NCI-H69 (cell line): ENCODE measurements at regions not wholly inside any gene's neighbourhood (a gene's known extent, or its start where the extent isn't known, plus 50 kb on each side); places are given as distances from the start of the nearest gene placed in this dataset.
A peak's percentile ranks its signal among the peaks of the same experiment; 100 is the strongest.

Experiments
- DNase-seq: peaks from one replicate; lab custom pipeline; 2025; lab: John Stamatoyannopoulos, UW

GRCh38 chr6:23306251-23306950, 737.0 kb downstream of the HDGFL1 start:
- DNase-seq, result no peak

- no peak for DNase-seq
Measured at GRCh38 chr6:23307516-23307915, 738.1 kb downstream of the HDGFL1 start.

- DNase-seq, result no peak
Measured at GRCh38 chr6:23308166-23308565, 738.8 kb downstream of the HDGFL1 start.

GRCh38 chr6:23311211-23311610, 741.8 kb downstream of the HDGFL1 start:
- DNase-seq, result no peak

- no peak for DNase-seq
Measured at GRCh38 chr6:23316131-23316530, 746.8 kb downstream of the HDGFL1 start.

DNA sequence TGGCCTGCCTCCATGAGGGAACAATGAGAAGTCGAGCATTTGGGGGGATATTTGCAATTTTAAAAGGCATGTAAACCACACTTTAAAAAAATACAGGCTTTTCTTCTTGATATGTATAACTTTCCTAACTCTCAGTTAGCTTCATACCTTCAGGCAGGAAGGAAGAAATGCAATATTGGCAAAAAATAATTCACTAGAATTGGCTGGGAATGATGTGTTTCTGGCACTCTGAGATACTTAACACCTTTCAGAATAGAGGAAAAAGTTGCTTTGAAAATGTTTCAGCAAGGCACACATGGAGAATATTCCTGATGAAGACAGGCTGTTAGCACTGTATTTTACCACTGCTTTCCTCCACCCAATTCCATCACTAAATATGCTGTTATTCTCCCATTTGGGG, 747.6 kb downstream of the HDGFL1 start:
- DNase-seq, result no peak

DNA sequence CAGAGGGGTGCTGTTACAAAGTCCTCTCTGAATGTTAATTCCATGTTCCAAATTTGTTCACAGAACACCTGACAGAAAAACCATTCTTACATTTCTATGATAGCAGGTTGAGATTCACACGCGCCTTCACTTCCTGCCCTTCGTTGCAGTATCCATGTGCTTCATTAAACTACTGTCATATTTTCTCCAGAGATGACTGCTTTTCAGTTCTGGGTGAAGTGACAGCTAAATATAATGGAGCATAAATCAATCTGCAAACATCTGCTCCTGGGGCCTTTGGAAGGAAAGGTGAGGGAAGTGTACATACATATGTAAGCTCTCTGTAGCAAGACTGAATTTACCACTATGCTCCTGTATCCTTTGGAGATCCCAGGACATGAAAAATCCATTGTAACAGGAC, 750.2 kb downstream of the HDGFL1 start:
- DNase-seq, result peak; percentile 71

DNA sequence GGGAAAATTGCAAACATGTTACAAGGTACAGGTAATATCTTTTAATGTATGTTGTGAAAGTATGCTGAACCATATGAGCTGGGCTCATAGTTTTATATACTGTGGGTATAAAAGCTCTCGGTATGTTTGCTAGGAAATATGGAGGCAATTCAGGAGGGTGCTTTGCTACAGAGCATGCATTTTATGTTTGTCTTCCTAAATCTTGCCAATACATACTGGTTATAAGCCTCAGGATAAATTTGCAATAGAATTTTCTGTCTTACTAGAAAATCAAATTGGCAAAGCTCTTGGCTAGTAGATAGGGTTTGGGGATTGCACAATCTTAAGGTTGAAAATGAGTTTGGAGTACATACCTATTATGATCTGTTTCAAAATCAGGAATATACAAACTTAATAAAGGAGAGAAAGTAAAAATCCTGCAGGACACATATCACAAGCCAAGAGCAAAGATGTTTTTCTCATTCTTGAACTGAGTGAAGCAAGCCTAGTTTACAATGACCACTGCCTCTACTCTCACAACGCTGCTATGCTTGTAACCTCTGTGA, 751.2 kb downstream of the HDGFL1 start:
- DNase-seq, result no peak

DNA sequence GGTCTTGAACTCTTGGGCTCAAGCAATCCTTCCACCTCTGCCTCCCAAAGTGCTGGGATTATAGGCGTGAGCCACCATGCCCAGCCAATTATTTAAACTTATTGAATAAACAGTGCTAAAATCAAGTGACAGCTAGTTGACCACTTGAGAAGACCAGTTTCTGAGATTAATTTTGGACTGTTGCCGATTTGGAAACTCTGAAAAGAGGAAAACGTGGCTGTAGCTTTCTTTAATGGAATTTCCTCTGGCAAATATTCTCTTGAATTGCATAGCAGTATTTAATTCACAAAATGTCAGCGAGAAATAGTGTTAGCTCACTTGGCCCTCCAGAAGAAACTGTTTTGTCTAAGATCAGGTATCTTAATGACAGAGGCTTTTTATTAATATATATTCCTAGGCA, 754.5 kb downstream of the HDGFL1 start:
- no peak for DNase-seq

DNA sequence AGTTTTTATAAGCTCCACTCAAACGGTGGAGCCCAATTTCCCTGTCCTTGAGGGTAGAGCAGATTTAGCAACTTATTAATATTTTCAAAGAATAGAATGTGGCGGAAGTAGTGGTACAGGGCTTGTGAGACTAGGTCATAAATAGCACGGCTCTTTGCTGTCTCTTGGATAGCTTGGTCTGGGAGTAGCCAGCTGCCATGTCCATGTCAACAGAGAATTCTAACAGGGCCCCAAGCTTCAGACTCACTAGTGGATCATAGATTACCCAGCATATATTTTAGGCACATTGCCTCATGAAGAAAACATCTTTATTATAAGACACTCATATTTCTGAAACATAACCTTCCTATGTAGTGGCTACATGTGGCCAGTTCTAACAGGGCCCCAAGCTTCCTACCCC, 755.7 kb downstream of the HDGFL1 start:
- DNase-seq, result no peak

- no peak for DNase-seq
Measured at GRCh38 chr6:23327621-23328020, 758.3 kb downstream of the HDGFL1 start.

GRCh38 chr6:23329086-23329485, 759.7 kb downstream of the HDGFL1 start:
- peak; percentile 96 for DNase-seq

GRCh38 chr6:23330632-23331031, 761.3 kb downstream of the HDGFL1 start:
- DNase-seq, result no peak

- DNase-seq, result peak; percentile 61
Measured at GRCh38 chr6:23334360-23334759, 765.0 kb downstream of the HDGFL1 start.

- DNase-seq, result no peak
Measured at GRCh38 chr6:23335894-23336293, 766.5 kb downstream of the HDGFL1 start.

DNA sequence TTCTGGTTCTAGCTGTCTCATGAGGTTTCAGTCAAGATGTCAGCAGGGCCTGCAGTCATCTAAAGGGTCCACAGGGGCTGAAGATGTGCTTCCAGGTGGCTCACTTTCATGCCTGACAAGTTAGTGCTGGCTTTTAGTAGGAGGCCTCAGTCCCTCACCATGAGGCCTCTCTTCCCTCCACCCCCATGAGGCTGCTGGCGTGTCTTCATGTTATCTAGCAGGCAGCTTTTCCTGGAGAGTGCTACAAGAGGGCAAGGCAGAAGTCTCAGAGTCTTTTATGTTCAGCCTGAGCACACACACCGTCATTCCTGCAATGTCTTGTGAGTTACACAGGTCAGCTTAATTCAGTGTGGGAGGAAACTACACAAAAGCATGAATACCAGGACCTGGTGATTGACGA, 769.9 kb downstream of the HDGFL1 start:
- no peak for DNase-seq

GRCh38 chr6:23340271-23340670, 770.9 kb downstream of the HDGFL1 start:
- peak; percentile 53 for DNase-seq

GRCh38 chr6:23343610-23344306, 774.4 kb downstream of the HDGFL1 start:
- DNase-seq, result no peak

- DNase-seq, result no peak
Measured at GRCh38 chr6:23348185-23348584, 777.8 kb upstream of the NRSN1 start.

DNA sequence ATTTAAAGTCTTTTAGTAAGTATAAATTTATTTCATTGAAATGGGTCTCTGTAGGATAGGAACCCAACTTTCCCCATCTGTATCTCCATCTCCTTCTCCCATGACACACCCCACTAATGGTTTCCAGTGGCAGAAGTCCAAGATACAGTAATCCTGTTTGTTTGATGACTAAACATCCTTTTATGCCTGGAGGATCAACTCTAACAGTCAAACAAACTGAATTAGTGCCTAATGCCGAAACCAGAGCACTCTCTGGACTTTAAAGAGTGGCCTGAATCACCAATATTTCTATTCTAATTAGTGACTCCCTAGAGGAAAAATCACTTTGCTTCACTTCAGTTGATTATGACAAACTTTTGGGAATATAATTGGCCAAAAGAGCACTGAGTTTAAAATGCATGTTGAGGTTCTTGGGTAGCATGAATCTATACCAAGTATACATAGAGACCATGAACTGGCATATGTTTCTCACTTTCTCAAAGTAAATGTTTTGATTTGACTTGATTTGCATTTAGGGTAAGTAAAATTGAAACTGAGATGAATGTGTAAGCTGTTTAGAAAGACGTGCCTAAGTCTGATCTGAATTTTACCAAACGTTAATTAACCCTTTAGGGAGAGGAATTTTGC, 776.4 kb upstream of the NRSN1 start:
- peak; percentile 97 for DNase-seq

DNA sequence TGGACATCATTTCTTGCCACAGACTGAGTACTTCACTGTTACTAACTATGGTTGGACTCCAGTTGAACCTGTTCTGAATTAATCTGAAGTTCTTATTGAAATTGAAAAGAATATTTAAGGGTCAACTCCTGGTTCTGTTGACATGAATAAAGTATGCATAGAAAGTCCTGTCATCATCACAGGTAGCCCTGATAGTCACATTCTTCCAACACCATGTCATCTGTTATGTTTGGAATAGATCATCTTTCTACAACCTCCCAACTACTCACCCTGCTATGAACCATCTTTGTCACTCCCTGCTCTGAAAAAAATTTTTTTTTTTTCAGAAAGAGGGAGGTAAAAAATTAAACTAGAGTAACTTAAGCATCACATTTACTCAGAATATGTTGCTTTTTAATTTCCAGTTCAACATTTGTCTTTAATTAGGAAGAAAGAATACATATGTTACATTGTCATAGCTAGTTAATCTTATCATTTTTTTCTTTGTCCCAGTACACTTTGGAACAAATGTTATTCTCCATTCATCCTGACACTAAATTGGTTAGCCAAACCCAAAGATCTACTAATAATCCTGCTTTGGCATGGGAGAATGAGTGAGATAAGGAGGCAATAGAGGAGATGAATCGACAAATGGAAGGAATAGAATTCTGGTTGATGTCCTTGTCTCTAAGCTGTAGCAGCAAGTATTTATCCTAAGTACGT, 775.1 kb upstream of the NRSN1 start:
- no peak for DNase-seq

- DNase-seq, result no peak
Measured at GRCh38 chr6:23354004-23354403, 772.0 kb upstream of the NRSN1 start.
